ACC112 (cell line): ENCODE measurements at regions not wholly inside any gene's neighbourhood (a gene's known extent, or its start where the extent isn't known, plus 50 kb on each side); places are given as distances from the start of the nearest gene placed in this dataset.

Experiments
- H2AFZ ChIP-seq: fragments of 200-600 bp; sonication (generic); one replicate; pipeline ENCODE4 v1.6.0; 2017; ENCODE audit warnings: antibody characterized with exemption, low read length; ENCODE audit not compliant: unreplicated experiment
- H3K27ac ChIP-seq: fragments of 200-600 bp; sonication (generic); 2 replicates; pipeline ENCODE4 v1.5.1; 2014; ENCODE audit warnings: low read depth, mild to moderate bottlenecking, antibody characterized with exemption, low read length, moderate library complexity
- H3K27me3 ChIP-seq: fragments of 200-600 bp; sonication (generic); 2 replicates; pipeline ENCODE4 v1.6.1; 2014; ENCODE audit warnings: mild to moderate bottlenecking, antibody characterized with exemption, low read length, moderate library complexity, mixed read lengths; ENCODE audit not compliant: insufficient read depth
- H3K36me3 ChIP-seq: fragments of 200-600 bp; sonication (generic); 2 replicates; pipeline ENCODE4 v1.6.1; 2016; ENCODE audit warnings: mild to moderate bottlenecking, antibody characterized with exemption, low read length, moderate library complexity, mixed read lengths; ENCODE audit not compliant: insufficient read depth
- H3K4me1 ChIP-seq: fragments of 200-600 bp; sonication (generic); one replicate; pipeline ENCODE4 v1.6.1; 2016; ENCODE audit warnings: low read length, mixed read lengths; ENCODE audit not compliant: insufficient read depth, unreplicated experiment, control insufficient read depth
- H3K4me3 ChIP-seq: fragments of 200-600 bp; sonication (generic); 2 replicates; pipeline ENCODE4 v1.5.1; 2014; ENCODE audit warnings: mild to moderate bottlenecking, low read depth, low read length
- H3K79me2 ChIP-seq: fragments of 200-600 bp; sonication (generic); one replicate; pipeline ENCODE4 v1.6.0; 2016; ENCODE audit warnings: low read length; ENCODE audit not compliant: control insufficient read depth, unreplicated experiment, insufficient read depth

- no peaks in the 10 kb centered on the region for H3K79me2 ChIP-seq
- H3K4me3 ChIP-seq = no peak overlapping the region
- H2AFZ ChIP-seq = no peak overlapping the region
- H3K27me3 ChIP-seq = no peaks in the 10 kb centered on the region
- H3K36me3 ChIP-seq = no peaks in the 10 kb centered on the region
- H3K27ac ChIP-seq = no peak overlapping the region
- peaks cover 4% of the 10 kb centered on the region for H3K4me1 ChIP-seq
Observed at GRCh38 chr3:102106416-102107097, 257.2 kb downstream of the NFKBIZ start.

- Histone ChIP-seq H3K27me3 (no peaks in the 10 kb centered on the region), H3K4me3 (no peak overlapping the region), H3K27ac (no peak overlapping the region), H2AFZ (no peak overlapping the region), H3K79me2 (no peaks in the 10 kb centered on the region), H3K4me1 (no peaks in the 10 kb centered on the region), H3K36me3 (no peaks in the 10 kb centered on the region)
Observed at GRCh38 chr3:102112704-102113230, 263.5 kb downstream of the NFKBIZ start.

- H3K36me3 ChIP-seq = no peaks in the 10 kb centered on the region
- no peaks in the 10 kb centered on the region for H3K4me1 ChIP-seq
- H3K27ac ChIP-seq = no peak overlapping the region
- no peaks in the 10 kb centered on the region for H3K79me2 ChIP-seq
- no peak overlapping the region for H3K4me3 ChIP-seq
- no peaks in the 10 kb centered on the region for H3K27me3 ChIP-seq
- H2AFZ ChIP-seq = no peak overlapping the region
Observed at GRCh38 chr3:102113421-102114041, 264.2 kb downstream of the NFKBIZ start.

- Histone ChIP-seq H3K27ac (no peak overlapping the region), H3K4me3 (no peak overlapping the region)
Observed at GRCh38 chr3:102114264-102114979, 265.1 kb downstream of the NFKBIZ start.

GRCh38 chr3:102122527-102122926 is 273.2 kb downstream of the NFKBIZ start:
- H3K4me1 ChIP-seq = peaks cover 29% of the 10 kb centered on the region
- H2AFZ ChIP-seq = no peak overlapping the region
- H3K36me3 ChIP-seq = no peaks in the 10 kb centered on the region
- H3K4me3 ChIP-seq = no peak overlapping the region
- no peak overlapping the region for H3K27ac ChIP-seq
- H3K79me2 ChIP-seq = no peaks in the 10 kb centered on the region
- H3K27me3 ChIP-seq = no peaks in the 10 kb centered on the region

More at GRCh38 chr3:102114264-102114979, 265.1 kb downstream of the NFKBIZ start:
- H3K4me1 ChIP-seq = no peaks in the 10 kb centered on the region
- H3K27me3 ChIP-seq = no peaks in the 10 kb centered on the region
- H3K79me2 ChIP-seq = no peaks in the 10 kb centered on the region
- H2AFZ ChIP-seq = no peak overlapping the region
- no peaks in the 10 kb centered on the region for H3K36me3 ChIP-seq

GRCh38 chr3:102123590-102124190 is 274.4 kb downstream of the NFKBIZ start:
- H3K4me3 ChIP-seq = no peak overlapping the region
- H2AFZ ChIP-seq = no peak overlapping the region
- no peaks in the 10 kb centered on the region for H3K36me3 ChIP-seq
- H3K79me2 ChIP-seq = no peaks in the 10 kb centered on the region
- H3K27ac ChIP-seq = peak overlapping the region; percentile 96
- no peaks in the 10 kb centered on the region for H3K27me3 ChIP-seq
- peaks cover 29% of the 10 kb centered on the region for H3K4me1 ChIP-seq

GRCh38 chr3:102124282-102124681 is 275.0 kb downstream of the NFKBIZ start:
- no peak overlapping the region for H2AFZ ChIP-seq
- no peaks in the 10 kb centered on the region for H3K27me3 ChIP-seq
- 0 out of 2 replicates have a peak overlapping the region, but pooled peaks have one; percentile 1 for H3K4me3 ChIP-seq
- peak overlapping the region; percentile 96 for H3K27ac ChIP-seq
- peaks cover 29% of the 10 kb centered on the region for H3K4me1 ChIP-seq
- no peaks in the 10 kb centered on the region for H3K36me3 ChIP-seq
- H3K79me2 ChIP-seq = no peaks in the 10 kb centered on the region

GRCh38 chr3:102124704-102125103 is 275.4 kb downstream of the NFKBIZ start:
- H2AFZ ChIP-seq = no peak overlapping the region

GRCh38 chr3:102125197-102125993 is 276.1 kb downstream of the NFKBIZ start:
- H2AFZ ChIP-seq = no peak overlapping the region
- H3K27me3 ChIP-seq = no peaks in the 10 kb centered on the region
- H3K27ac ChIP-seq = peak overlapping the region; percentile 96

More at GRCh38 chr3:102124704-102125103, 275.4 kb downstream of the NFKBIZ start:
- H3K27ac ChIP-seq = peak overlapping the region; percentile 96
- no peaks in the 10 kb centered on the region for H3K79me2 ChIP-seq
- H3K36me3 ChIP-seq = no peaks in the 10 kb centered on the region
- no peaks in the 10 kb centered on the region for H3K27me3 ChIP-seq
- 0 out of 2 replicates have a peak overlapping the region, but pooled peaks have one; percentile 1 for H3K4me3 ChIP-seq
- peaks cover 31% of the 10 kb centered on the region for H3K4me1 ChIP-seq

GRCh38 chr3:102125994-102126368 is 276.7 kb downstream of the NFKBIZ start:
- Histone ChIP-seq H3K4me3 (no peak overlapping the region), H3K4me1 (peaks cover 42% of the 10 kb centered on the region), H3K79me2 (no peaks in the 10 kb centered on the region), H2AFZ (no peak overlapping the region), H3K36me3 (no peaks in the 10 kb centered on the region), H3K27ac (peak overlapping the region; percentile 96; the same call in 1 of the 2 replicates), H3K27me3 (no peaks in the 10 kb centered on the region)

More at GRCh38 chr3:102125197-102125993, 276.1 kb downstream of the NFKBIZ start:
- Histone ChIP-seq H3K36me3 (no peaks in the 10 kb centered on the region), H3K4me1 (peaks cover 38% of the 10 kb centered on the region), H3K4me3 (no peak overlapping the region), H3K79me2 (no peaks in the 10 kb centered on the region)
